Cerebellar nuclear complex (tissue), 1 donor: ENCODE measurements at regions not wholly inside any gene's neighbourhood (a gene's known extent, or its start where the extent isn't known, plus 50 kb on each side); places are given as distances from the start of the nearest gene placed in this dataset.

Experiments
- DNase-seq, 2 experiments: peaks; one replicate each; lab custom pipeline; 2025; lab: John Stamatoyannopoulos, UW

DNA sequence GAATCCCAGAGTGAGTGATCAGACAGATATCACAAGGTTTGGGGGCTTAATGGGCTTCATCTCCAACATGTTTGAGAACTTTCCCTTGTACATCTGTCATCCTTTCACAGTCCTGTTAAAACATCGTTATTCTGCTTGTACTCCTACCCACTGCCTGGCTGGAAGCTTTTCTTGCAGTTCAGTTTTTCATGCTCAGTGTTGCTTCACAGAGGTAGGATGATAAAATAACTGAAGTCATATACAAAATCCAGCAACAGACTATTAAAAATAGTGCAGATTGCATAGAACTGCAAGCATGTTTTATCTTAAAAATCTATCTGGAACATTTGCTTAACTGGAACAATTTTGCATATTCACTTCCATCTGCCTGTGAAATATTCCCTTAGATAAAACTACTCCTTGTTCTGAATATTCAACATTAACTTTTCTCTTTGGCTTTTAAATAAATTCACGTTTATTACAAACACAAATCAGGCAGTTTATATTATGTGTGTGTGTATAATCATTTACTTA, 579.6 kb upstream of the IGFBP7 start:
- DNase-seq: no peak

GRCh38 chr4:57682275-57682674, 572.1 kb upstream of the IGFBP7 start:
- DNase-seq: no peak

- DNase-seq: no peak
Observed at GRCh38 chr4:57679969-57680368, 569.8 kb upstream of the IGFBP7 start.

DNA sequence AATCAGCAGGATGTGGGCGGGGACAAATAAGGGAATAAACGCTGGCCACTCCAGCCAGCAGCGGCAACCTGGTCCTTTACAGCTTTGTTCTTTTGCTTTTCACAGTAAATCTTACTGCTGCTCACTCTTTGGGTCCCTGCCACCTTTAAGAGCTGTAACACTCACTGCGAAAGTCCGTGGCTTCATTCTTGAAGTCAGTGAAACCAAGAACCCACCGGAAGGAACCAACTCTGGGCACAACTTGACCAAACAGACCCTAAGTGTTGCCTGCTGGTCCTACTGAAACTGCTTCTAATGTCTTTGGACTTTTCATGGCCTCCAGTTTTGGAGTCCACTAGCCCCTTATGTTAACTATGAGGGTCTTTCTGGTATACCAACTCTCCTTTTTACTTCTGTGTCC, 566.2 kb upstream of the IGFBP7 start:
- no peak for DNase-seq

DNA sequence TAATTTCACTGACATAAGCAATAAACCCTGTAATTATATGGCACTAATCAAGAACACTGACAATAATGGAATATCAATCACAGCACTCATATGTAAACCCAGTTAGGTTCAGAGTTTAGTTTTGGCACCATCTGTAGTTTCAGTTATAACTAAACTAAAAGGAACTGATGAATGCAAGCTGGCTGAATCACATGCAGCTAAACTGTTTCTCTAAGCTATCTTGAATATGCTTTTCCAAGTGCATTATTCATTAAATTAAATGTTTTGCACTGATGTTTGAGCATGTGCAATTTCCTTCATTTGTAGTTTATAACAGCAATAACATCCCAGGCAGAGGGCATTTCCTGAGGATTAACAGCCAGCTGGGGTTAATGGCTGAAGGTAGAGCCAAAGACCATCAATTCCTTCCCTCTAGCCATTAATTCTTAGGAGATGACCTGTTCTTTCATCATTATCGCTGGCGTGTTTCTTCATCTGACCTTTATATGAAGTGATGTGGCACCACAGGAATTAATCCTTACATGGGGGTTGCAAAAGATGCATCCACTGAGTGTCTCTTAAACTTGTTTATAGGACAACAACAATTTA, 562.8 kb upstream of the IGFBP7 start:
- no peak for DNase-seq

DNA sequence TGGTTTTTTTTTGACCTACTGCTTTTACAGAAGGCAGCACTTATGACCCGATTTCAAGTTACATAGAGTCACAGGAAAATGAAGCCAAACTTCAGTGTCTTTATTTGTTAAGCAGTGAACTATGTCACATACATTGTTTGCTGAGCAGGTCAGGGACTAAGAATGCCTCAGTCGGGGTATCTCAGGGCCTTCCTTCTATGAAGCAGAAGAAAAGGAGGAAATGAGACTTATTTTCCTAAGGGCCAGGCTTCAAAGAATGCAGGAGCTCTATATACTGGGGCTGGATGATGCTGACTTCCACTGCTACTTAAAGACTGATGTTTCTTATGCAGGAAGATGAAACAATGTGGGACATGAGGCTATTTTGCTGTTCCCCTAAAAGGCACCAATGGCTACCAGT, 558.4 kb upstream of the IGFBP7 start:
- DNase-seq: no peak

DNA sequence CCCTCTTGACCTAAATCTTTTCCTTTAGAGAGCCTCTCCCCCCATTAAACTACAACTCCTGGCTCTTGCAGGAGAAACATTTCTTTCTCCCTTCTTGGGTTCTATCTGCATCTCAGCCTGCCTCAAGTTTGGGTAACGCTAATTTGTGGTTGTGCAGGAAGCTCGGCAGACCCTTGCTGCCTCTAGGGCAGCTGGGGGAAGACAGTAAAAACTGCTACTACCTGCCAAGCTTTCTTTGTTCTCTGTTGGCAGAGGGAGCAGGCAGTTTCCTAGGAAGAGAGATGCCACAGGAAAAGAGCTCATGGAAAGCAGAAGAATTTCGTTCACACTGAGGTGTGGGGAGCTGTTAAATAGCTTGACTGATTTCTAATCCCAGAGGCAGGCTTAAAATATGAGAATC, 555.6 kb upstream of the IGFBP7 start:
- no peak for DNase-seq

DNA sequence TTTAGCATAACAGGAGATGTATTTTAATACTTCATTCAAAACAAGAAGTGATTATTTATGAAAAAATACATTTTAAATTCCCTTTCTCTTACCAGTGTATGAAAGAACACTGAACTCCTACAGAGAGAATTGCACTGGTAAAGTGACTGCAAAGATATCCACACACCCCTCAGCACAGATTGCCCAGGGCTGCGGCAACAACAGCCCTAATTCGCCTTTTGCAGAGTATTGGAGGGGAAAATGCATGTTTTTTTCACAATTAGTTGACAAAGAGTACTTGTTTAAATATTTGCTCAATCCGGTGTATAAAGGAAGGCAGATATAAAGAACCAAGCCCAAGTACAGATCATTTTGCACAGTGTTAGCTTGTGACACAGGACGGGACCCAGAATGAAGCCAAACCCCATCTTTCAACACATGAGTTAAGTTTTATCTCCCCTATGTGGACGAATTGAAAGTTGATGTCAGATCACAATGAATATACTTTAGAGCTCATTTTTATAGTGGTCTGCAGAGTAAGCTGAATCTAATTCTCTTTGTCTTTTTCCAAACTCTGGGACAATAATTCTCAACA, 551.4 kb upstream of the IGFBP7 start:
- DNase-seq: no peak

- no peak for DNase-seq
Observed at GRCh38 chr4:57658673-57659072, 548.5 kb upstream of the IGFBP7 start.

GRCh38 chr4:57658188-57658587, 548.0 kb upstream of the IGFBP7 start:
- no peak for DNase-seq

GRCh38 chr4:57655342-57655741, 545.2 kb upstream of the IGFBP7 start:
- no peak for DNase-seq

DNA sequence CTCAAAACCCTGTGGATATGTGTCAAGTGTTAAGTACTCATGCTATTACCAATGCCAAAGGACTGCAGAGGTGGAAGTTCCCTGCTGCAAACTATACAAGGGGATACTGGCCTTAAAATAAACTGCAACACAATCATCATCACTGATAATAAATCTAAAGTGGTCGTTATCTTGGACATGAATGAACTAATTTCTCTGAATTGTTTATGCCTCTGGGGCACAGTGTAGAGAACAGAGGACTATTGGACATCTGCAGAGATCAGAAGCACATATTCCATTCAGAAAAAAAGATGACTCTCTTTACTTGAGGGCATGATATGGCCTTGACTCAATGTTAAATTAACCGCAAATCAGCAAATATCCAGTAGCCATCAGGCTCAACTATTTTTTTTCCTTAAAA, 542.6 kb upstream of the IGFBP7 start:
- no peak for DNase-seq

DNA sequence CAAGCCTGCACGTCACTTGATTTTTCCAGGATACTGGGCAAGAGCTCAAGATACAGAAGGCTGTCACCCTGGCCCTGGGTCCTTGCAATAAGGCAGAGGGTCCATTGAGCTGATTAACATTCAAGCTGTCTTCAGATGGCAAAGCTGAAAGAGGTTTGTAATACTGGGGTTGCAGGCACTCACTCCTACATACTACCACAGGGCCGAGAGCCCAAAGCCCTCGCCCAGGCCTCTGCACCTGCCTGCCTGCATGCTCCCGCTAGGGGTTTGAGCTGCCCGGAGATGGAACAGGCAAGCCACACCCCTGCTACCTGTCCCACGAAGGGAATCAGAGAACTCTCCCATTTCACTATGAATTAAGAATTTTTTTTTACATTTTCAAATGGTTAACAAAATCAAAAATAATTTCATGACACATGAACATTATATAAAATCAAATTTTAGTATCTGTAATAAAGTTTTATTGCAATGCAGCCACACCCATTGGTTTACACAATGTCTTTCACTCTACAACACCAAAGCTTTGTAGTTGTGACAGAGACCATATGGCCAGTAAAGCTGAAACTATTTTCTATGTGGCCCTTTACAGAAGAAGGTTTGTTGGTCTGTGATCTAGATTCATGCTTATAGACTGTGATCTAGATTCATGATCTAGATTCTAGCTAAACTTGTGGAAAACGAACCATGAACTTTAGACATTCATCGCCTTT, 530.4 kb upstream of the IGFBP7 start:
- no peak for DNase-seq

- DNase-seq: no peak
Observed at GRCh38 chr4:57639561-57640382, 529.6 kb upstream of the IGFBP7 start.

GRCh38 chr4:57635910-57636309, 525.7 kb upstream of the IGFBP7 start:
- DNase-seq: no peak

DNA sequence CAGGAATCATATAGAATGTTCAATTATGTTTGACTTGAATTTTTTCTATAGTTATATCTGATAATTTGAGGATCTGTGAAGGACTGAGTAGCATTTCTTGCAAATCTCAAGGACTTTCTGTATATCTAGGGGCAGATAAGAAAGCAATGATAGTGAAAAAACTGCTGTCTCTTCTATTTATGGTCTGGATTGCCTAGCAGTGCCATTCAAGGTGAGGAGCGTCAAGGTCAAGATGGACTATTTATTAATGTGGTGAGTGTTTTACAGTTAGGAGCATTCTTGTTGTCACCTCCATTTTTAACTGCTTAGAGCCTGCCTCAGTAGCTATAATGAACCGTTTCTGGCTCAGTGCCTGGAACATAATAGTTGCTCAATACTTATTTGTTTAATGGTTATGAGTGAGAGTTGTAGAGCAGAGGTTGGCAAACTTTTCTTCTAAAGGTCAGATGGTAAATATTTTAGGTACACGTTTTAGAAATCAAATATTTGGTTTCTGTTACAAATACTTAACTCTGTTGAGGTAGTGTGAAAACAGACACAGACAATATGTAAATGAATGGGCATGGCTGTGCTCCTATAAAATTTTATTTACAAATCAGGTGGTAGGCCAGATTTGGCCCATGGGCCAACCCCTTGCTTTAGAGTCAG, 523.2 kb upstream of the IGFBP7 start:
- DNase-seq: no peak

- DNase-seq: no peak
Observed at GRCh38 chr4:57632564-57632963, 522.4 kb upstream of the IGFBP7 start.

- no peak for DNase-seq
Observed at GRCh38 chr4:57631147-57631546, 521.0 kb upstream of the IGFBP7 start.

GRCh38 chr4:57628004-57628403, 517.8 kb upstream of the IGFBP7 start:
- no peak for DNase-seq

- no peak for DNase-seq
Observed at GRCh38 chr4:57614257-57614932, 504.2 kb upstream of the IGFBP7 start.

DNA sequence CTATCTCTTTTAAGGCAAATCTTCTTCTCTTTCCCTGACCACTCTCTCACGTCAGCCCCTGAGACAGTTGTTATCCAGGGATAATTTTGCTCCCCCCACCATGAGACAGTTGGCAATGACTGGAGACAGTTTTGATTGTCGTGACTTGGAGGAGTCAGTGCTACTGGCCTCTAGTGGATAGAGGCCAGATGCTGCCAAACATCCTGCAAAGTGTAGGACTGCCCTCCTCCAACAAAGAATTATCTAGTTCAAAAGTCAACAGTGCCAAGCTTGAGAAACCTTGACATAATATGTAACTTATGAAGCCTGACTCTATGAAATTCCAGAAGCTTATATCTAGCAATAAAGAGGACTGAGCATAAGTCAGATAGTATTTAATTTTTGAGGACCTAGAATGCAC, 502.1 kb upstream of the IGFBP7 start:
- DNase-seq: no peak
